HEK293 (cell line): ENCODE measurements at regions not wholly inside any gene's neighbourhood (a gene's known extent, or its start where the extent isn't known, plus 50 kb on each side); places are given as distances from the start of the nearest gene placed in this dataset.

ENCODE experiments used
- CTCF ChIA-PET: fragments of 350-600 bp; formaldehyde crosslinking; extraction: SDS; loops from one replicate; lab custom pipeline; 2021; ENCODE audit warnings: antibody characterized with exemption; lab: Yijun Ruan, JAX
- POLR2A ChIA-PET: fragments of 300-600 bp; formaldehyde crosslinking; extraction: SDS; loops from one replicate; lab custom pipeline; 2020; ENCODE audit warnings: antibody characterized with exemption, inconsistent platforms; lab: Yijun Ruan, JAX
- H3K27ac ChIP-seq: fragments of 200-500 bp; sonication (Bioruptor generic); 2 replicates; pipeline ENCODE4 v1.5.1; 2014; ENCODE audit warnings: low read depth, low read length, control low read depth, inconsistent platforms; ENCODE audit errors: extremely low read depth
- H3K36me3 ChIP-seq, 2 experiments: fragments of 200-500 bp in 1 of 2; sonication (Bioruptor generic) in 1 of 2; 1 replicate in 1 of 2; 2 replicates in 1 of 2; pipeline ENCODE4 v1.5.1; 2014 to 2017; ENCODE audit warnings: inconsistent platforms in 2 of 2, low read length in 2 of 2; ENCODE audit not compliant: control insufficient read depth in 2 of 2, insufficient read depth in 1 of 2
- H3K4me1 ChIP-seq: fragments of 200-500 bp; sonication (Bioruptor generic); 2 replicates; pipeline ENCODE4 v1.5.1; 2014; ENCODE audit warnings: mild to moderate bottlenecking, low read length, inconsistent platforms; ENCODE audit not compliant: control insufficient read depth, insufficient read depth
- H3K4me3 ChIP-seq: 2 replicates; pipeline ENCODE4 v1.5.1; 2011; ENCODE audit warnings: low read depth, mild to moderate bottlenecking, control low read depth, low read length, moderate library complexity
- H3K9me3 ChIP-seq: fragments of 200-500 bp; sonication (Bioruptor generic); 2 replicates; pipeline ENCODE4 v1.5.1; 2014; ENCODE audit warnings: low read depth, low read length, inconsistent platforms; ENCODE audit not compliant: control insufficient read depth, insufficient read depth
- MZF1 ChIP-seq: fragments of 450-650 bp; formaldehyde crosslinking; IDR thresholded peaks from 2 replicates; pipeline ENCODE4 v1.5.1; 2017; ENCODE audit warnings: missing biosample characterization, missing genetic modification characterization, borderline replicate concordance
- ZNF23 ChIP-seq: fragments of 450-650 bp; formaldehyde crosslinking; IDR thresholded peaks from 2 replicates; pipeline ENCODE4 v1.5.1; 2016; ENCODE audit warnings: missing biosample characterization, missing genetic modification characterization, borderline replicate concordance

DNA sequence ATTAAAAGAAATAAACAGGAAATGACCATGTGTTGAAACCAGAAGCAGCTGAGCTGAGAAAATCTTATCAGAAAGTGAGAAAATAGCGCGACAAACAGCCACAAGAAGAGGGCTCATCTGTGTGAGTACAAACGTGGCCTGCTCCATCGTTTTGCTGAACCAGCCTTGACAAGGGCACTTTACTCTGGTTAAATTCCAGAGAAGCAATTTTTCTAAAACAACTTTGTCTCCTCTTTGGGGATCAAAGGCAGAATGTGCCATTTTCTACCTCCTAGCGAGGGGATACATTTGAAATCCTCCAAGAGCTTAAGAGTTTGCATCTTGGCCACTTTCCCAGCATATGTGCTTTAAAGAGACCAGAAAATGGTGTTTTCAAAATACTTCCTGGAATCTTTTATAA lies 51.3 kb upstream of the VIPR2 start:
- ChIA-PET CTCF (interaction anchor here (0.6 kb wide), 1 partner anchor 917 kb away, joined by 3 read pairs; no protein-coding TSS in a partner anchor), POLR2A (no interaction called here)
- Histone ChIP-seq H3K4me1 (no peaks in the 10 kb centered on the region), H3K4me3 (no peak overlapping the region), H3K9me3 (no peaks in the 10 kb centered on the region), H3K36me3 (no peaks in the 10 kb centered on the region), H3K27ac (no peak overlapping the region)
- peak; percentile 14; the same call in 1 of the 2 replicates for TF ChIP-seq MZF1 (tag by site-specific recombination)
- TF ChIP-seq ZNF23: no peak
- TF ChIP-seq, all 188 proteins: peak for 1
